Adrenal gland (tissue), 9 donors: ENCODE measurements at regions not wholly inside any gene's neighbourhood (a gene's known extent, or its start where the extent isn't known, plus 50 kb on each side); places are given as distances from the start of the nearest gene placed in this dataset.
A peak's percentile ranks its signal among the peaks of the same experiment; 100 is the strongest.
"Not testable (repeated sequence)": the region's sequence is repeated elsewhere in the genome, so short reads cannot be mapped to it uniquely, and the experiment has no call there.

Experiments used
- DNase-seq, 7 donors: peaks; one replicate each; pipeline ENCODE4 v3.0.0-alpha.2; 2019 to 2020
- H3K27ac ChIP-seq, 5 donors: fragments of 200-600 bp; sonication (generic) in 4 of 5; 1 replicate in 3 of 5; 2 replicates in 2 of 5; pipeline versions ENCODE4 v1.5.1 to v1.8.0; 2016 to 2020; ENCODE audit warnings: mild to moderate bottlenecking in 1 of 5
- H3K27me3 ChIP-seq: fragments of 200-600 bp; 2 replicates; pipeline ENCODE4 v1.8.0; 2021
- H3K36me3 ChIP-seq, 2 donors: fragments of 200-600 bp; replicated peaks in 1 of 2; 1 replicate in 1 of 2; 2 replicates in 1 of 2; pipeline versions ENCODE4 v1.5.1 to v1.8.0; 2018 to 2022
- H3K4me1 ChIP-seq, 2 donors: fragments of 200-600 bp; replicated peaks in 1 of 2; 1 replicate in 1 of 2; 2 replicates in 1 of 2; pipeline versions ENCODE4 v1.5.1 to v1.8.0; 2018 to 2021
- H3K4me3 ChIP-seq, 4 donors: fragments of 200-600 bp; sonication (generic) in 3 of 4; one replicate each; pipeline ENCODE4 v1.5.1; 2016 to 2018
- H3K9me3 ChIP-seq, 3 donors: fragments of 200-600 bp; sonication (generic) in 1 of 3; replicated peaks in 1 of 3; 1 replicate in 2 of 3; 2 replicates in 1 of 3; pipeline versions ENCODE4 v1.5.1 to v1.8.0; 2016 to 2021
- POLR2A ChIP-seq, 2 donors: fragments of 450-650 bp; IDR thresholded peaks; one replicate each; pipeline ENCODE4 v1.6.1; 2017; ENCODE audit warnings: antibody characterized with exemption in 2 of 2, mild to moderate bottlenecking in 2 of 2, moderate library complexity in 1 of 2
- WGBS, 4 donors: extraction: QIAGEN DNeasy Blood & Tissue Kit in 2 of 4; methylation state at CpG; one replicate each; pipeline versions ENCODE4 v1.1.5 to v1.1.7; 2013 to 2017; 5-methylcytosine and 5-hydroxymethylcytosine counted together
- intact Hi-C, 2 donors: fragments of 100-400 bp; cut with DNase I; formaldehyde crosslinking; loops; one replicate each; pipeline versions ENCODE4 v1.14.1 to v1.15.0; 2022 to 2023
- TF ChIP-seq, protein P1 (sequence below), 6 experiments: fragments of 450-650 bp in 4 of 6; fragments of 200-600 bp in 2 of 6; sonication (generic) in 1 of 6; IDR thresholded peaks; 1 replicate in 5 of 6; 2 replicates in 1 of 6; pipeline versions ENCODE4 v1.5.1 to v1.8.0; 2016 to 2021; ENCODE audit warnings: antibody characterized with exemption in 6 of 6, mild to moderate bottlenecking in 2 of 6, moderate library complexity in 1 of 6
- donor health status: healthy with polysubstance abuse.
- donor health status: Bipolar disorder and iron deficiency.
- donor health status: DM: yes; HTN: yes; CAD: no.
- donor health status: DM: no; HTN: no; CAD: no.
- donor health status: DM: no; HTN: no; CAD: no.

GRCh38 chr13:18943273-18943672 is 238.4 kb downstream of the TUBA3C start:
- H3K4me1 ChIP-seq = no peaks in the 10 kb centered on the region
- no peak overlapping the region for H3K27ac ChIP-seq
- H3K27me3 ChIP-seq = peaks cover 3% of the 10 kb centered on the region
- no peaks in the 10 kb centered on the region for H3K36me3 ChIP-seq
- H3K9me3 ChIP-seq = no peaks in the 10 kb centered on the region
- peak in 1 of 7 donors; percentile 16 for DNase-seq
- WGBS, 4 donors = 83 to 87% (median 86%) methylated on average over 13 to 22 of the region's 22 CpGs
- intact Hi-C loops = no loop called here
- no peak overlapping the region for H3K4me3 ChIP-seq
- TF ChIP-seq, protein P1, sequence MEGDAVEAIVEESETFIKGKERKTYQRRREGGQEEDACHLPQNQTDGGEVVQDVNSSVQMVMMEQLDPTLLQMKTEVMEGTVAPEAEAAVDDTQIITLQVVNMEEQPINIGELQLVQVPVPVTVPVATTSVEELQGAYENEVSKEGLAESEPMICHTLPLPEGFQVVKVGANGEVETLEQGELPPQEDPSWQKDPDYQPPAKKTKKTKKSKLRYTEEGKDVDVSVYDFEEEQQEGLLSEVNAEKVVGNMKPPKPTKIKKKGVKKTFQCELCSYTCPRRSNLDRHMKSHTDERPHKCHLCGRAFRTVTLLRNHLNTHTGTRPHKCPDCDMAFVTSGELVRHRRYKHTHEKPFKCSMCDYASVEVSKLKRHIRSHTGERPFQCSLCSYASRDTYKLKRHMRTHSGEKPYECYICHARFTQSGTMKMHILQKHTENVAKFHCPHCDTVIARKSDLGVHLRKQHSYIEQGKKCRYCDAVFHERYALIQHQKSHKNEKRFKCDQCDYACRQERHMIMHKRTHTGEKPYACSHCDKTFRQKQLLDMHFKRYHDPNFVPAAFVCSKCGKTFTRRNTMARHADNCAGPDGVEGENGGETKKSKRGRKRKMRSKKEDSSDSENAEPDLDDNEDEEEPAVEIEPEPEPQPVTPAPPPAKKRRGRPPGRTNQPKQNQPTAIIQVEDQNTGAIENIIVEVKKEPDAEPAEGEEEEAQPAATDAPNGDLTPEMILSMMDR (IDR thresholded peaks at IDR 0.05) = no peak
- no peak for TF ChIP-seq POLR2A (IDR thresholded peaks at IDR 0.05)

DNA sequence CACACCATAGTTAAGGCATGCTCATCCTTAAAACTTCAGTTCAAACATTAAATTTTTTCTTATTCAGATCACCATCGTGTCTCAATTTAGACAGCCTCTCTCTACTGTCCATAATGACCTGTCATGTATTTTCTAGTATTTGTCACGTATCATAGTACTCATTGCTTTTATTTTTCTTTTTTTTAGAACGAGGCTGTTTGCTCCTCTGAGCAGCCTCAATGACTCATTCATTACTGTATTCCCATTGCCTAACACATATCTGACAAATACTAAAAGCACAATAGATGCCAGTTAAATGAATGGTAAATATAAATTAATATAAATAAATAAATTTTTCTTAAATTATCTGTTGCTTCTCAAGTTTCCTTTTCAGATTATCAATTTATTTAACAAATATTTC is 245.5 kb downstream of the TUBA3C start:
- intact Hi-C loops = no loop called here
- no peaks in the 10 kb centered on the region for H3K9me3 ChIP-seq
- H3K36me3 ChIP-seq = no peaks in the 10 kb centered on the region
- H3K4me3 ChIP-seq = no peak overlapping the region
- no peak for TF ChIP-seq POLR2A (IDR thresholded peaks at IDR 0.05)
- TF ChIP-seq, protein P1 (IDR thresholded peaks at IDR 0.05) = no peak
- no peaks in the 10 kb centered on the region for H3K4me1 ChIP-seq
- no peak for DNase-seq
- WGBS, 4 donors = 44 to 52% (median 50%) methylated on average over 3 of the region's 3 CpGs
- H3K27ac ChIP-seq = no peak overlapping the region
- H3K27me3 ChIP-seq = no peaks in the 10 kb centered on the region

- H3K36me3 ChIP-seq = no peaks in the 10 kb centered on the region
- H3K27ac ChIP-seq = no peak overlapping the region
- WGBS, 4 donors = 30 to 58% (median 51%) methylated on average over 4 of the region's 4 CpGs
- TF ChIP-seq POLR2A (IDR thresholded peaks at IDR 0.05) = no peak
- TF ChIP-seq, protein P1 (IDR thresholded peaks at IDR 0.05) = no peak
- intact Hi-C loops = no loop called here
- no peaks in the 10 kb centered on the region for H3K4me1 ChIP-seq
- no peak for DNase-seq
- H3K9me3 ChIP-seq = no peaks in the 10 kb centered on the region
- H3K27me3 ChIP-seq = no peaks in the 10 kb centered on the region
- H3K4me3 ChIP-seq = no peak overlapping the region
These were observed 260.6 kb downstream of the TUBA3C start for GRCh38 chr13:18921063-18921462.

GRCh38 chr13:18905096-18905495 is 276.5 kb downstream of the TUBA3C start:
- H3K36me3 ChIP-seq, H3K27ac ChIP-seq, DNase-seq, H3K4me1 ChIP-seq, intact Hi-C loops, H3K27me3 ChIP-seq, H3K4me3 ChIP-seq, H3K9me3 ChIP-seq: not testable (repeated sequence)
- WGBS, 4 donors = 61 to 77% (median 66%) methylated on average over 9 to 12 of the region's 12 CpGs

DNA sequence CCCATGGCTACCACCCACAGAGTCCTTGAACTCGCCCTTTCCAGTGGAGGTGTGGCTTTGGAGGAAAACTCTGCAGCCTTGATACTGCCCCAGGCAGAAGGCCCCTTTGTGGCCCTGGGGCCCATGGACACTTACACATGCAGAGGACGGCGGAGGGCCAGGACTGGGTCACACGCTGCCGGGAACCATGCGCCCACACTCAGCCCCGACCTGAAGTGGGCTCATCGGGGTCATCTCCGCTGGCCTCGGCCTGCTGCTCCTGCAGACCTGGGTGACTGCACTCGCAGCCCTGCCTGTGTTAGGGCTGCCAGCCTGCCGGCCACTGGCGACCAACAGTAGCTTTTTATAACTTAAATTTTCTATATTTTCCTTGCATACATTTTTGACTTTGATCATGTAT is 286.2 kb downstream of the TUBA3C start:
- H3K27ac ChIP-seq, H3K36me3 ChIP-seq, DNase-seq, H3K27me3 ChIP-seq, intact Hi-C loops, H3K4me3 ChIP-seq, H3K9me3 ChIP-seq, H3K4me1 ChIP-seq: not testable (repeated sequence)
- WGBS, 4 donors = 73 to 82% (median 81%) methylated on average over 11 to 13 of the region's 13 CpGs

DNA sequence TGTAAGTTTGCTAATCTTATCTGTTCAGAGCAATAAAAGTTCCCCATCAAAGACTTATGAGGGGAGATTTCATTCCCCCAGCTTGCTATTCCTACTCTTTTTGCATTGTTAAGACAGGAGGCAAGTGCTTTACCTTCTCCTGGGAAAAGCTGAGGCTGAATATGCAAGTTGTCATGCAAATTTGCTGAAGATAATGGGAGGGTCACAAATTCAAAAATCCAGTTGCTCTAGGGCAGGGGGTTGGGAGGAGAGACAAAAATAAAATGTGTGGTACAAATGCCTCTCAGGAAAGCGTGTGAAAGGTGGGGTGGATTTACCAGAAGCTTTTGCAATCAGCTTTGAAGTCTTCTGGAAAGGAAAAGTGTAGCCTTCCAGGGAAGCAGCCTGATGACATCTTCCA is 290.4 kb downstream of the TUBA3C start:
- H3K4me1 ChIP-seq, H3K27me3 ChIP-seq, DNase-seq, H3K4me3 ChIP-seq, intact Hi-C loops, H3K9me3 ChIP-seq, H3K36me3 ChIP-seq, H3K27ac ChIP-seq: not testable (repeated sequence)
- WGBS, 4 donors = 13 to 21% (median 18%) methylated on average over 1 of the region's 1 CpG

DNA sequence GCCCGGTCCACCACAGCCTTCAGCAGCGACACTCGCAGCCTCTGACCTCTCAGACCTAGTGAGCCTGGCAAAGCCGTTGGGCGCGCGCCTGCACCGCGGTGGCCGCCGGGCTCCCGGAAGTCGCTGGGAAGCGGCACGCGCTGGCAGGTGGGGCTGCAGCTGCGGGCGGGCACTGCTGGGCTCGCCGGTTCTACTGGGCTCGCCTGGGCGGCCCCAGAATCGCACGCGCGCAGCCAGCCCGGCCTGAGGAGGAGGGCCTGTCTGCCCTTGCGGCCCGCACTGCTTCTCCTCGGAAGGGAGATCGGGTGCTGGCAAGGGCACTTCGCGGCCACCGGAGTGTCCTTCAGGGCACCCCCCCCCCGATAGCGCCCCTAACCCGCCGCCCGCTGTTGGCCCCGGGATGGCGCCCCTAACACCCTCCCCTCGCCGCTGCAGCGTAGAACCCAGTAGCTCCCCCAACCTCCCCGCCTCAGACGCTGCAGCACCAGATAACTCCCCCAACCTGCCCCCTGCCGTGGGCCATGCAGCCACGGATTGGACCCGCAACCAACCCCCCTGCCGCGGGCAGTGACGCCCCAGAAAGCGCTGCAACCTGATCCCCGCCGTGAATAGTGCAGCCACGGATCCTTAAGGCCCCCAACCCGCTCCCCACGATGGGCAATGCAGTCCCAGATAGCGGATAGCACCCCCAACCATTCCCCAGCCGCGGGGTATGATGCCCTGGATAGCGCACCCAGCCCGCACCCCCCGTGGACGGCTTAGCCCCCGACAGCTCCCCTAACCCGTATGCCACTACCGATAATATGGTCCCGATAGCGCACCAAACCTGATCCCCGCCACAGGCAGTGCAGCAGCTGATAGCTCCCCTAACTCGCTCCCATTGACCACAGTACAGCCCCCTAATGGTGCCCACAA is 306.5 kb downstream of the TUBA3C start:
- H3K27me3 ChIP-seq, H3K4me3 ChIP-seq, H3K36me3 ChIP-seq, intact Hi-C loops, H3K4me1 ChIP-seq, H3K9me3 ChIP-seq, H3K27ac ChIP-seq: not testable (repeated sequence)
- DNase-seq = peak in 3 of 7 donors; percentile 13 to 24 (median 18)
- 25 to 77% (median 40%) methylated on average over 13 to 72 of the region's 72 CpGs for WGBS, 4 donors

DNA sequence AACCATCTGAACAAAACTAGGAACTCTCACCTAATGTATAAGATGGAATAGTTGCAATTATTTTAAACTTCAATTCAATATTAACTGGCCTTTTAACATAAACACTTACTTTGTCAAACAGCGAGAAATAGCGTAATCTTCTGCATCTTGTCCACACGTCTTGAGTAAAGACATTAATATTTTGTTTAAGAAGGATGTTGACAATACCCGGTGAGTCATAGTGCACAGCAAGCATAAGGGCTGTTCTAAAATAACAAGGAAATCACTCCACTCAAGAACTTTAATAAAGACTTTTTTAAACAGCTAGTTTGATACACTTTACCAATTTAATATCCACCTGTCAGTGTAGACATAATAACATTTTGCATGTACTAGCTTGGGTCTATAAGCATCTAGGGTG is 311.1 kb downstream of the TUBA3C start:
- H3K36me3 ChIP-seq, H3K9me3 ChIP-seq, DNase-seq, H3K27ac ChIP-seq, intact Hi-C loops, H3K4me3 ChIP-seq, H3K27me3 ChIP-seq, H3K4me1 ChIP-seq: not testable (repeated sequence)
- 54 to 82% (median 69%) methylated on average over 4 of the region's 4 CpGs for WGBS, 4 donors
